ENCODE measurements at regions not wholly inside any gene's neighbourhood (a gene's known extent, or its start where the extent isn't known, plus 50 kb on each side); places are given as distances from the start of the nearest gene placed in this dataset.

DNA sequence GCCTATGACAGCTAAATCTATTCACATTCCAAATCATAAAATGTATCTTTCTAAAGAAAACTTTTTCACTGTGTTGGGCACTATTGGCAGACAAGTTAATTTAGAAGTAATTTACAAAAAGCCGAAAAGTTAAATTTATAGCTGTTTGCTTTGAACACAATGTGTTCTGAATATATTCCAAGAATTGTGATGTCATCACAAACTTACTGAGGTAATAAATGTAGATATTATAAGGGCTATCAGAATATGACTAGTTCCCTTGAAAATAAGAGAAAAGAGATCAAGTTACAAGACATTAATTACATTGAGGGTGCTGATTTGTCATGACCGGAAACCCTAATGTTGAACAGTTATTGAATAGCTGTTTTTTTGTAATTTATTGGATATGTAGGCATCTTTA, 153.9 kb upstream of the SCN7A start:
- TF ChIP-seq POLR2A (IDR thresholded peaks at IDR 0.05) = no peak
- TF ChIP-seq, protein P1, sequence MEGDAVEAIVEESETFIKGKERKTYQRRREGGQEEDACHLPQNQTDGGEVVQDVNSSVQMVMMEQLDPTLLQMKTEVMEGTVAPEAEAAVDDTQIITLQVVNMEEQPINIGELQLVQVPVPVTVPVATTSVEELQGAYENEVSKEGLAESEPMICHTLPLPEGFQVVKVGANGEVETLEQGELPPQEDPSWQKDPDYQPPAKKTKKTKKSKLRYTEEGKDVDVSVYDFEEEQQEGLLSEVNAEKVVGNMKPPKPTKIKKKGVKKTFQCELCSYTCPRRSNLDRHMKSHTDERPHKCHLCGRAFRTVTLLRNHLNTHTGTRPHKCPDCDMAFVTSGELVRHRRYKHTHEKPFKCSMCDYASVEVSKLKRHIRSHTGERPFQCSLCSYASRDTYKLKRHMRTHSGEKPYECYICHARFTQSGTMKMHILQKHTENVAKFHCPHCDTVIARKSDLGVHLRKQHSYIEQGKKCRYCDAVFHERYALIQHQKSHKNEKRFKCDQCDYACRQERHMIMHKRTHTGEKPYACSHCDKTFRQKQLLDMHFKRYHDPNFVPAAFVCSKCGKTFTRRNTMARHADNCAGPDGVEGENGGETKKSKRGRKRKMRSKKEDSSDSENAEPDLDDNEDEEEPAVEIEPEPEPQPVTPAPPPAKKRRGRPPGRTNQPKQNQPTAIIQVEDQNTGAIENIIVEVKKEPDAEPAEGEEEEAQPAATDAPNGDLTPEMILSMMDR (IDR thresholded peaks at IDR 0.05) = no peak
